Trophoblast cell (in vitro differentiated cells and primary cell): ENCODE measurements at regions not wholly inside any gene's neighbourhood (a gene's known extent, or its start where the extent isn't known, plus 50 kb on each side); places are given as distances from the start of the nearest gene placed in this dataset.
"Not testable (repeated sequence)": the region's sequence is repeated elsewhere in the genome, so short reads cannot be mapped to it uniquely, and the experiment has no call there.

ENCODE experiments used
- DNase-seq, 2 donors: peaks; one replicate each; pipeline ENCODE4 v3.0.0-alpha.2; 2016
- H2AFZ ChIP-seq: 2 replicates; pipeline ENCODE4 v1.6.1; 2013; ENCODE audit warnings: low read length, moderate library complexity, mild to moderate bottlenecking; ENCODE audit not compliant: insufficient read depth, poor library complexity
- H2AK5ac ChIP-seq: 2 replicates; pipeline ENCODE4 v1.6.1; 2013; ENCODE audit warnings: mild to moderate bottlenecking, low read length
- H2BK120ac ChIP-seq: 2 replicates; pipeline ENCODE4 v1.6.1; 2013; ENCODE audit warnings: low read length, mild to moderate bottlenecking, moderate library complexity; ENCODE audit not compliant: insufficient read depth, poor library complexity
- H2BK12ac ChIP-seq: 2 replicates; pipeline ENCODE4 v1.6.1; 2013; ENCODE audit warnings: mild to moderate bottlenecking, low read length, moderate library complexity
- H2BK5ac ChIP-seq: 2 replicates; pipeline ENCODE4 v1.6.1; 2013; ENCODE audit warnings: low read length, low read depth, moderate library complexity, mild to moderate bottlenecking; ENCODE audit not compliant: poor library complexity
- H3K14ac ChIP-seq: 2 replicates; pipeline ENCODE4 v1.6.1; 2013; ENCODE audit warnings: mild to moderate bottlenecking, low read length
- H3K18ac ChIP-seq: 2 replicates; pipeline ENCODE4 v1.6.1; 2013; ENCODE audit warnings: mild to moderate bottlenecking, low read length
- H3K23ac ChIP-seq: 2 replicates; pipeline ENCODE4 v1.6.1; 2013; ENCODE audit warnings: low read length
- H3K27ac ChIP-seq: 2 replicates; pipeline ENCODE4 v1.5.1; 2013; ENCODE audit warnings: low read depth, mild to moderate bottlenecking, inconsistent platforms, low read length, moderate library complexity
- H3K27me3 ChIP-seq: 2 replicates; pipeline ENCODE4 v1.6.1; 2013; ENCODE audit warnings: inconsistent platforms, mild to moderate bottlenecking, low read length, moderate library complexity; ENCODE audit not compliant: insufficient read depth
- H3K36me3 ChIP-seq, 2 experiments: 1 replicate in 1 of 2; 2 replicates in 1 of 2; pipeline ENCODE4 v1.6.1; 2013; ENCODE audit warnings: low read length in 2 of 2, mild to moderate bottlenecking in 2 of 2, moderate library complexity in 1 of 2; ENCODE audit not compliant: insufficient read depth in 2 of 2, control insufficient read depth in 1 of 2
- H3K4ac ChIP-seq: 2 replicates; pipeline ENCODE4 v1.6.1; 2013; ENCODE audit warnings: low read depth, mild to moderate bottlenecking, low read length, moderate library complexity
- H3K4me1 ChIP-seq, 2 experiments: 1 replicate in 1 of 2; 2 replicates in 1 of 2; pipeline ENCODE4 v1.6.1; 2013; ENCODE audit warnings: low read length in 2 of 2, mild to moderate bottlenecking in 2 of 2, moderate library complexity in 1 of 2; ENCODE audit not compliant: insufficient read depth in 2 of 2, control insufficient read depth in 1 of 2
- H3K4me2 ChIP-seq: 2 replicates; pipeline ENCODE4 v1.6.1; 2013; ENCODE audit warnings: inconsistent platforms, mild to moderate bottlenecking, low read length, moderate library complexity
- H3K4me3 ChIP-seq: 2 replicates; pipeline ENCODE4 v1.5.1; 2013; ENCODE audit warnings: mild to moderate bottlenecking, low read depth, low read length, inconsistent platforms
- H3K79me1 ChIP-seq: one replicate; pipeline ENCODE4 v1.6.1; 2013; ENCODE audit warnings: low read length
- H3K79me2 ChIP-seq: 2 replicates; pipeline ENCODE4 v1.6.1; 2013; ENCODE audit warnings: low read length, mild to moderate bottlenecking; ENCODE audit not compliant: control insufficient read depth, insufficient read depth, poor library complexity
- H3K9ac ChIP-seq: 2 replicates; pipeline ENCODE4 v1.6.1; 2013; ENCODE audit warnings: mild to moderate bottlenecking, low read length
- H3K9me3 ChIP-seq: 2 replicates; pipeline ENCODE4 v1.6.1; 2013; ENCODE audit warnings: low read depth, mild to moderate bottlenecking, control low read depth, inconsistent platforms, low read length; ENCODE audit not compliant: insufficient read depth
- H4K12ac ChIP-seq: 2 replicates; pipeline ENCODE4 v1.6.1; 2013; ENCODE audit warnings: low read depth, mild to moderate bottlenecking, low read length, moderate library complexity
- H4K8ac ChIP-seq: 2 replicates; pipeline ENCODE4 v1.6.1; 2013; ENCODE audit warnings: low read depth, mild to moderate bottlenecking, low read length, moderate library complexity
- H4K91ac ChIP-seq: one replicate; pipeline ENCODE4 v1.6.1; 2013; ENCODE audit warnings: low read depth, mild to moderate bottlenecking, low read length, moderate library complexity
- WGBS: extraction: QIAGEN DNeasy Blood & Tissue Kit; methylation state at CpG from one replicate; pipeline ENCODE4 v1.1.7; 2013; ENCODE audit warnings: missing lambda C conversion rate; ENCODE audit not compliant: insufficient read length, insufficient coverage; ENCODE audit errors: extremely low coverage; 5-methylcytosine and 5-hydroxymethylcytosine counted together

- Histone ChIP-seq H3K4me2 (no peak overlapping the region), H3K9ac (no peak overlapping the region), H3K4me1 (no peaks in the 10 kb centered on the region), H2AK5ac (no peak overlapping the region), H2BK5ac (no peak overlapping the region), H3K27me3 (no peaks in the 10 kb centered on the region), H2BK120ac (no peak overlapping the region), H4K8ac (no peak overlapping the region), H3K14ac (no peak overlapping the region), H3K9me3 (no peaks in the 10 kb centered on the region), H3K79me2 (no peaks in the 10 kb centered on the region), H3K79me1 (no peaks in the 10 kb centered on the region), H3K23ac (no peak overlapping the region), H2BK12ac (no peak overlapping the region), H3K18ac (no peak overlapping the region), H4K91ac (no peak overlapping the region), H3K4ac (no peak overlapping the region), H3K4me3 (no peak overlapping the region), H3K36me3 (no peaks in the 10 kb centered on the region), H2AFZ (no peak overlapping the region), H4K12ac (no peak overlapping the region), H3K27ac (no peak overlapping the region)
- no CpG with 5 or more reads among the region's 2 CpGs for WGBS
- no peak for DNase-seq
Measured at GRCh38 chr5:40226906-40227305, 452.8 kb upstream of the PTGER4 start.

GRCh38 chr5:40225147-40225546, 454.6 kb upstream of the PTGER4 start:
- H2BK120ac ChIP-seq, H3K36me3 ChIP-seq, H2BK12ac ChIP-seq, H2AK5ac ChIP-seq, H3K4me1 ChIP-seq, DNase-seq, H3K4me2 ChIP-seq, H3K27ac ChIP-seq, H3K9me3 ChIP-seq, H2AFZ ChIP-seq, H3K4ac ChIP-seq, H3K23ac ChIP-seq, H3K9ac ChIP-seq, H3K27me3 ChIP-seq, H4K12ac ChIP-seq, H3K79me1 ChIP-seq, H3K14ac ChIP-seq, H3K4me3 ChIP-seq, H2BK5ac ChIP-seq, H3K79me2 ChIP-seq, H3K18ac ChIP-seq, H4K91ac ChIP-seq, H4K8ac ChIP-seq: not testable (repeated sequence)
- WGBS: no CpG with 5 or more reads among the region's 2 CpGs

GRCh38 chr5:40224421-40224820, 455.3 kb upstream of the PTGER4 start:
- Histone ChIP-seq H4K91ac (no peak overlapping the region), H2AK5ac (no peak overlapping the region), H3K9ac (no peak overlapping the region), H3K23ac (no peak overlapping the region), H3K79me2 (no peaks in the 10 kb centered on the region), H2BK12ac (no peak overlapping the region), H3K14ac (no peak overlapping the region), H4K8ac (no peak overlapping the region), H3K27me3 (no peaks in the 10 kb centered on the region), H3K4me3 (no peak overlapping the region), H3K4me1 (no peaks in the 10 kb centered on the region), H4K12ac (no peak overlapping the region), H3K27ac (no peak overlapping the region), H2BK120ac (no peak overlapping the region), H2BK5ac (no peak overlapping the region), H3K4me2 (no peak overlapping the region), H3K18ac (no peak overlapping the region), H3K9me3 (no peaks in the 10 kb centered on the region), H2AFZ (no peak overlapping the region), H3K4ac (no peak overlapping the region), H3K36me3 (no peaks in the 10 kb centered on the region), H3K79me1 (no peaks in the 10 kb centered on the region)
- no peak for DNase-seq
- WGBS: no CpG with 5 or more reads among the region's 2 CpGs

GRCh38 chr5:40223884-40224402, 455.8 kb upstream of the PTGER4 start:
- no peaks in the 10 kb centered on the region for H3K27me3 ChIP-seq

More at GRCh38 chr5:40223884-40224402, 455.8 kb upstream of the PTGER4 start:
- Histone ChIP-seq H3K79me1 (no peaks in the 10 kb centered on the region), H2BK120ac (no peak overlapping the region), H3K4me3 (no peak overlapping the region), H2AK5ac (no peak overlapping the region), H3K9ac (no peak overlapping the region), H3K79me2 (no peaks in the 10 kb centered on the region), H3K4me1 (no peaks in the 10 kb centered on the region), H2AFZ (no peak overlapping the region), H3K18ac (no peak overlapping the region), H4K12ac (no peak overlapping the region), H3K27ac (no peak overlapping the region), H3K36me3 (no peaks in the 10 kb centered on the region), H2BK12ac (no peak overlapping the region), H2BK5ac (no peak overlapping the region), H3K4me2 (no peak overlapping the region), H3K9me3 (no peaks in the 10 kb centered on the region), H4K91ac (no peak overlapping the region), H3K23ac (no peak overlapping the region), H3K14ac (no peak overlapping the region), H3K4ac (no peak overlapping the region), H4K8ac (no peak overlapping the region)
- DNase-seq: no peak
- WGBS: no CpG with 5 or more reads among the region's 5 CpGs
